ENCODE measurements at regions not wholly inside any gene's neighbourhood (a gene's known extent, or its start where the extent isn't known, plus 50 kb on each side); places are given as distances from the start of the nearest gene placed in this dataset.
"Not testable (repeated sequence)": the region's sequence is repeated elsewhere in the genome, so short reads cannot be mapped to it uniquely, and the experiment has no call there.

DNA sequence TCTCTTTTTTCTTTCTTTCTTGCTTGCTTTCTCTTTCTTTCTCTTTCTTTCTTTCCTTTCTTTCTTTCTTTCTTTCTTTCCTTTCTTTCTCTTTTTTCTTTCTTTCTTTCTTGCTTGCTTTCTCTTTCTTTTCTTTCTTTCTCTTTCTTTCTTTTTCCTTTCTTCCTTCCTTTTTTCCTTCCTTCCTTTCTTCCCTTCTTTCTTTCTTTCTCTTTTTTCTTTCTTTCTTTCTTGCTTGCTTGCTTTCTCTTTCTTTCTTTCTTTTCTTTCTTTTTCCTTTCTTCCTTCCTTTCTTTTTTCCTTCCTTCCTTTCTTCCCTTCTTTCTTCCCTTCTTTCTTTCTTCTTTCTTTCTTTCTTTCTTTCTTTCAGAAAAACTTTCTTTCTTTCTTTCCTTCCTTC, 108.1 kb upstream of the SHOX start:
- Mint-ChIP-seq H3K4me3 (no peak overlapping the region), H3K36me3 (no peaks in the 10 kb centered on the region), H3K4me1 (ENCODE audit: low read depth) (no peaks in the 10 kb centered on the region), H3K9me3 (peaks cover 24% of the 10 kb centered on the region), H3K27me3 (no peaks in the 10 kb centered on the region), H3K27ac (no peak overlapping the region)
- intact Hi-C loops (cut with micrococcal nuclease) = no loop called here
- ChIA-PET CTCF (no interaction called here), POLR2A (no interaction called here)
- DNase-seq = no peak

DNA sequence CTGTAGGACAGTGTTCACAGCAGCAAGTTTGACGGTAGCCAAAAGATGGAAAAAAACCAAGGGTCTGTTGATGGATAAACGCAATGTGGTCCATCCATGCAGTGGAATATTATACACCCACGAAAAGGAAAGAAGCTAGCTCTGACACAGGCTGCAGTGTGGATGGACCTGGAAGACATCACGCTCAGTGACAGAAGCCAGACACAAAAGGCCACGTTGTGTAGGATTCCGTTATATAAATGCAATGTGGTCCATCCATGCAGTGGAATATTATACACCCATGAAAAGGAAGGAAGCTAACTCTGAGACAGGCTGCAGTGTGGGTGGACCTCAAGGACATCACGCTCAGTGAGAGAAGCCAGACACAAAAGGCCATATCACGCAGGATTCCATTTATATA, 105.5 kb upstream of the SHOX start:
- no peaks in the 10 kb centered on the region for H3K36me3 Mint-ChIP-seq
- POLR2A ChIA-PET = no interaction called here
- no peaks in the 10 kb centered on the region for H3K4me1 Mint-ChIP-seq (ENCODE audit: low read depth)
- DNase-seq = no peak
- H3K4me3 Mint-ChIP-seq = no peak overlapping the region
- H3K9me3 Mint-ChIP-seq = peaks cover 32% of the 10 kb centered on the region
- no peak overlapping the region for H3K27ac Mint-ChIP-seq
- H3K27me3 Mint-ChIP-seq = no peaks in the 10 kb centered on the region
- CTCF ChIA-PET = no interaction called here
- intact Hi-C loops (cut with micrococcal nuclease) = no loop called here

DNA sequence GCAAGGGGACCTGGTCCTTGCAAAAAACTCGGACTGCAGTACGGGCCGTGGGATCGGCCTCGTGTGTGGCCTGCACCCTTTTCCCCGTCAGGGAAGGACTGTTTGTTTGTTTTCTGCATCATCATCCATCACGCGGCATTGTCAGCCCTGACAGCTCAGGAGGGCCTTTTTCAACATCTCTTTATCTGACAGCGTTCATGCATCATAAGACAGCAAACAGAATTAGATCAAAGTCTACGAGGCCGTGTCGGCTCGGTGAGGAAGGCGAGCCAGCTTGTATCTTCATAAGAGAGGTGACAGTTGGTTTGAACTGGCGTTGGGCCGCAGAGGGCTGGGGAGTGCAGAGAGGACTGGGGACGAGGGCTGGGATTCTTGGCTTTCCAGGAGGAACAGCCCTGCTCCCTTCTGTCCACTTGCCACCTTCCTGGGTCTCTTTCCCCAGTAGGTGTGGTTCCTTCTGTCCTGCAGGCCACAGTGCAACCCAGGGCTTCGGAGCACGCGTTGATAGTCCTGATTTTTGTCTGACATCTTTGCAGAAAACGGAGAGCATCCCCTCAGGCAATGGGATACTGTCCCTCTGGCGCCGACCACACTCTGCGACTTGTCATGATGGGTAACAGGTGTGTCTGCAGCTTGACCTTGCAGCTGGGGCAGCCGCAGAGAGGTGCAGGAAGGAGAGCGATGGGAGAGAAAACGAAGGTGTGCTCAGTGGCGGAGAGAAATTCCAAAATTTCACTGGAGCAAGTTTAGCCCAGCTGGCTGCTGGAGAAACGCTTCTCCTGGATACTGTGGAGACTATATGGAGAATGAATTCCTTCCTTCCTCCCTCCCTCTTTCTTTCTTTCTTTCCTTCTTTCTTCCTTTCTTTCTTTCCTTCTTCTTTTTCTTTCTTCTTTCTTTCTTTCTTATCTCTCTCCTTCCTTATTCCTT, 104.0 kb upstream of the SHOX start:
- no peaks in the 10 kb centered on the region for H3K4me1 Mint-ChIP-seq (ENCODE audit: low read depth)
- intact Hi-C loops (cut with micrococcal nuclease) = no loop called here
- peaks cover 33% of the 10 kb centered on the region for H3K9me3 Mint-ChIP-seq
- CTCF ChIA-PET = no interaction called here
- no peaks in the 10 kb centered on the region for H3K36me3 Mint-ChIP-seq
- H3K27me3 Mint-ChIP-seq = no peaks in the 10 kb centered on the region
- H3K4me3 Mint-ChIP-seq = no peak overlapping the region
- peak; percentile 9 for DNase-seq
- H3K27ac Mint-ChIP-seq = no peak overlapping the region
- POLR2A ChIA-PET = no interaction called here

DNA sequence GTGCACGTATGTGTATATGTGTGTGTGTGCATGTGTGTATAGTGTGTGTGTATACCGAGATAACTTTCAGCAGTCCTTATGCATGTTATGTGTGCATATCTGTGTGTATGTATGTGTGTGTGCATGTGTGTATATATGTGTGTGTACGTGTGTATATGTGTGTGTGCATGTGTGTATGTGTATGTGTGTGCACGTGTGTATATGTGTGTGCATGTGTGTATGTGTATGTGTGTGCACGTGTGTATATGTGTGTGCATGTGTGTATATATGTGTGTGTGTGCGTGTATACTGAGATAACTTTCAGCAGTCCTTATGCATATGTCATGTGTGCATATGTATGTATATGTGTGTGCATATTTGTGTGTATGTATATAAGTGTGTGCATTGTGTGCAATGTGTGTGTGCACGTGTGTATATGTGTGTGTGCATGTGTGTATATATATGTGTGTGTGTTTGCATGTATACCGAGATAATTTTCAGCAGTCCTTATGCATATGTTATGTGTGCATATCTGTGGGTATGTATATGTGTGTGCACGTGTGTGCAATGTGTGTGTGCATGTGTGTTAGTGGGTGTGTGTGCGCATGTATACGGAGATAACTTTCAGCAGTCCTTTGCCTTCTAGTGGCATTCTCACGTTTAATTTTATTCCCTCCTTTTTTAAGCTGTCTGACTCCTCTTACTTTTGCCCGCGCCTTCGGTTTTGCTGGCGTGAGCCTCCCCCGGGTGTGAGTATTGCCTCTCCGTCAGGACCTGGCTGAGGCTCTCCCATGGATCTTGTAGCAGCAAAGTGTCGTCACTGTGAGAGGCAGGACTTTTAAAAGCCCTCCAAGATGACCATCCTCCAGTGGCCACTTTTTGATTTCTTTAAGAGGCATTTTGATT, 99.6 kb upstream of the SHOX start:
- Mint-ChIP-seq H3K27ac (no peak overlapping the region), H3K4me3 (no peak overlapping the region), H3K9me3 (peaks cover 22% of the 10 kb centered on the region), H3K36me3 (no peaks in the 10 kb centered on the region), H3K27me3 (no peaks in the 10 kb centered on the region), H3K4me1 (ENCODE audit: low read depth) (no peaks in the 10 kb centered on the region)
- DNase-seq = no peak
- intact Hi-C loops (cut with micrococcal nuclease) = no loop called here
- ChIA-PET CTCF (no interaction called here), POLR2A (no interaction called here)

DNA sequence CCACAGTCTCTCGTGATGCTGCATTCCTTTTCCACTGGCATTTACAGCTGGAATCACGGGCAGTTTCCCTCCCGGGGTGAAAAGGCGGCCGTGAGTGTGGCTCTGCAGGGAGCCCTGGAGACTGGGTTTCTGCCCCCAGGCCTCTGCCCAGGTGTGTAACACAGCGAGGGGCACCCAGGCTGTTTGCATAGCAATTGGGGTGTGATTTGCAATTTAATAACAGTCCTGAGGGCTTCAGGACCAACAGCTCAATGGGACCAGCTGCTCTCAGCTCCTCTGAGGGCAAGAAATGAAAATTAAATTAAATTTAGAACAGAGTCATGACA, 99.0 kb upstream of the SHOX start:
- intact Hi-C loops (cut with micrococcal nuclease) = no loop called here
- H3K9me3 Mint-ChIP-seq = peaks cover 19% of the 10 kb centered on the region
- H3K36me3 Mint-ChIP-seq = no peaks in the 10 kb centered on the region
- ChIA-PET CTCF (no interaction called here), POLR2A (no interaction called here)
- DNase-seq = no peak
- H3K4me3 Mint-ChIP-seq = no peak overlapping the region
- no peak overlapping the region for H3K27ac Mint-ChIP-seq
- no peaks in the 10 kb centered on the region for H3K27me3 Mint-ChIP-seq
- no peaks in the 10 kb centered on the region for H3K4me1 Mint-ChIP-seq (ENCODE audit: low read depth)

DNA sequence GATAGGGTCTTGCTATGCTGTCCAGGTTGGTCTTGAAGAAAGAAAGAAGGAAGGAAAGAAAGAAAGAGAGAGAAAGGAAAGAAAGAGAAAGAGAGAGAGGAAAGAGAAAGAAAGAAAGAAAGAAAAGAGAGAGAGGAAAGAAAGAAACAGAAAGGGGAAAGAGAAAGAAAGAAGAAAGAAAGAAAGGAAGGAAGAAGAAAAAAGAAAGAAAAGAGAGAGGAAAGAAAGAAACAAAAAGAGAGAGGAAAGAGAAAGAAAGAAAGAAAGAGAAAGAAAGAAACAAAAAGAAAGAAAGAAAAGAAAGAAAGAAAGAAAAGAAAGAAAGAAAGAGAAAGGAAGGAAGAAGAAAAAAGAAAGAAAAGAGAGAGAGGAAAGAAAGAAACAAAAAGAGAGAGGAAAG, 95.8 kb upstream of the SHOX start:
- Mint-ChIP-seq H3K4me3 (no peak overlapping the region), H3K27ac (no peak overlapping the region), H3K4me1 (ENCODE audit: low read depth) (no peaks in the 10 kb centered on the region), H3K36me3 (no peaks in the 10 kb centered on the region), H3K27me3 (no peaks in the 10 kb centered on the region), H3K9me3 (peaks cover 18% of the 10 kb centered on the region)
- DNase-seq = no peak
- ChIA-PET CTCF (no interaction called here), POLR2A (no interaction called here)
- intact Hi-C loops (cut with micrococcal nuclease) = no loop called here

DNA sequence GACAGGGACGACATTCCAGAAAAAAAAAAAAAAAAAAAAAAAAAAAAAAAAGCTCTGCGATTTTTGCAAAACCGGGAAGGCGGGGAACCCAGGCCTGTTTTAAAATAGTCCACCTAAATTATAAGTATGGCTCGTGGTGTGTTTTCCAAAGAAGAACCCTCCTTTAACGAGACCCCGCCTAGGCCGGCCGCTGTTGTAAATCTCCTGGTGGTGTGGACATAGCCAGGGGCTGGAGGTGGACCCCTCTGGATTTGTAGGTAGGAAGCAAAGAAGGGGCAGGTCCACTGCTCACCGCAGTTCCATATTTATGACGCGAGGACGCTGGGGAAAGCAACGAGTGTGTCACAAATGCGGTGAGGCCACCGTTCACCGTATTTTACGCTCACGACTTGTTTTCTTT, 94.0 kb upstream of the SHOX start:
- CTCF ChIA-PET = no interaction called here
- intact Hi-C loops (cut with micrococcal nuclease) = no loop called here
- H3K27me3 Mint-ChIP-seq = no peaks in the 10 kb centered on the region

DNA sequence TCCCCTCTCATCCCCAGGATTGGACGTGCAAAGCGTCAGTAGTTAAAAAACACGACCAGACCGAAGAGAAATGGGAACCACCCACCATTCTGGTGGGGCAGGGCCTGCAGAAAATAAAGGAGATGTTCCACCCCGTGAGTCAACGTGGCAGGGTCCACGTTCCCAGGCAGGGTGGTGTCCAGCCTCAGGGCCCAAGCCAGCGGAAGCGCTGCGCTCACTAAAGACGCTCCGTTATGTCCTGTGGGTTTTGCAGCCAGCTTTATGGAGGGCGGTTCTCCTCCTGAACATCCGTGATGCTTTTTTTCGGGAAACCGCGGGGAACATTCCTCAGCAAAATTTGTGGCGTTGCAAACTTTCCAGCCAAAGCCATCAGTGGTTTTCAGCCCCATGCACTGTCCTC, 93.4 kb upstream of the SHOX start:
- ChIA-PET POLR2A (no interaction called here), CTCF (no interaction called here)
- Mint-ChIP-seq H3K27ac (no peak overlapping the region), H3K4me3 (no peak overlapping the region), H3K36me3 (no peaks in the 10 kb centered on the region), H3K27me3 (no peaks in the 10 kb centered on the region), H3K9me3 (peaks cover 17% of the 10 kb centered on the region), H3K4me1 (ENCODE audit: low read depth) (no peaks in the 10 kb centered on the region)
- intact Hi-C loops (cut with micrococcal nuclease) = no loop called here
- DNase-seq = no peak

More for the DNA sequence above, 94.0 kb upstream of the SHOX start:
- H3K36me3 Mint-ChIP-seq = no peaks in the 10 kb centered on the region
- DNase-seq = no peak
- H3K27ac Mint-ChIP-seq = no peak overlapping the region
- peaks cover 15% of the 10 kb centered on the region for H3K9me3 Mint-ChIP-seq
- POLR2A ChIA-PET = no interaction called here
- H3K4me3 Mint-ChIP-seq = no peak overlapping the region
- no peaks in the 10 kb centered on the region for H3K4me1 Mint-ChIP-seq (ENCODE audit: low read depth)

DNA sequence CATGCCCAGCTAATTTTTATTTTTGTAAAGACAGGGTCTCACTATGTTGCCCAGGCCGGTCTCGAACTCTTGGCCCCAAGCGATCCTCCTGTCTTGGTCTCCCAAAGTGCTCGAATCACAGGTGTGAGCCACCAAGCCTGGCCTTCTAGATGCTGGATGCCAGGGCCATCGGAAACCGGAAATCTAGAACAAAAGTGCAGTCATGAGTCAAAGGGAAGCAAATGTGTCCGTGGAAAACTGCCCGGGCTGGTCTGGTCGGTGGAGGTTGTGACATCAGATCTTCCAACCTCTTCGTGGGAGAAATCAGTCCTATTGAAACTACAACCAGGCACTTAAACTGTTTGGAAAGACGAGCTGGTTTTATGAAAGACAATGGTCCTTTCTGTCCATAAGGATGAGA, 92.3 kb upstream of the SHOX start:
- intact Hi-C loops (cut with micrococcal nuclease) = no loop called here
- Mint-ChIP-seq H3K27ac (no peak overlapping the region), H3K27me3 (no peaks in the 10 kb centered on the region), H3K36me3 (no peaks in the 10 kb centered on the region), H3K4me1 (ENCODE audit: low read depth) (no peaks in the 10 kb centered on the region), H3K4me3 (no peak overlapping the region), H3K9me3 (peaks cover 17% of the 10 kb centered on the region)
- ChIA-PET POLR2A (no interaction called here), CTCF (no interaction called here)
- no peak for DNase-seq

DNA sequence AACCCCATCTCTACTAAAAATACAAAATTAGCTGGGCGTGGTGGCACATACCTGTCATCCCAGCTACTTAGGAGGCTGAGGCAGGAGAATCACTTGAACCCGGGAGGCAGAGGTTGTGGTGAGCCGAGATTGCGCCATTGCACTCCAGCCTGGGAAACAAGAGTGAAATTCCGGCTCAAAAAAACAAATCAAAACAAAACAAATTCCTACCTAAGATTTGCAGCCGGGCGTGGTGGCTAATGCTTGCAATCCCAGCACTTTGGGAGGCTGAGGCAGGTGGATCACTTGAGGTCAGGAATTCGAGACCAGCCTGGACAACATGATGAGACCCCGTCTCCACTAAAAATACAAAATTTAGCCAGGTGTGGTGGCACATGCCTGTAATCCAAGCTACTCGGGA, 89.6 kb upstream of the SHOX start:
- H3K4me3 Mint-ChIP-seq; DNase-seq; intact Hi-C loops (cut with micrococcal nuclease); CTCF ChIA-PET; H3K27me3 Mint-ChIP-seq; POLR2A ChIA-PET; H3K4me1 Mint-ChIP-seq (ENCODE audit: low read depth); H3K27ac Mint-ChIP-seq; H3K36me3 Mint-ChIP-seq: not testable (repeated sequence)
- H3K9me3 Mint-ChIP-seq = peaks cover 18% of the 10 kb centered on the region

DNA sequence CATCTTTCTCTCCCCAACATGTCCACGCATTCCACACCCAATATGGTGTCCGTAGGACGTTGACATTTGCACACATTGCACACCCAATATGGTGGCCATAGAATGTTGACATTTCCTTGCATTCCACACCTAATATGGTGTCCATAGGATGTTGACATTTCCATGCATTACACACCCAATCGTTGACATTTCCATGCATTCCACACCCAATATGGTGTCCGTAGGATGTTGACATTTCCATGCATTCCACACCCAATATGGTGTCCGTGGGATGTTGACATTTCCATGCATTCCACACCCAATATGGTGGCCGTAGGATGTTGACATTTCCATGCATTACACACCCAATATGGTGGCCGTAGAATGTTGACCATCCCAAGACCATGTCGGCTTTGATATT, 88.4 kb upstream of the SHOX start:
- CTCF ChIA-PET = no interaction called here
- Mint-ChIP-seq H3K36me3 (no peaks in the 10 kb centered on the region), H3K27ac (no peak overlapping the region), H3K4me3 (no peak overlapping the region), H3K9me3 (peaks cover 21% of the 10 kb centered on the region), H3K27me3 (no peaks in the 10 kb centered on the region), H3K4me1 (ENCODE audit: low read depth) (no peaks in the 10 kb centered on the region)
- POLR2A ChIA-PET = no interaction called here
- DNase-seq = no peak
- intact Hi-C loops (cut with micrococcal nuclease) = no loop called here

DNA sequence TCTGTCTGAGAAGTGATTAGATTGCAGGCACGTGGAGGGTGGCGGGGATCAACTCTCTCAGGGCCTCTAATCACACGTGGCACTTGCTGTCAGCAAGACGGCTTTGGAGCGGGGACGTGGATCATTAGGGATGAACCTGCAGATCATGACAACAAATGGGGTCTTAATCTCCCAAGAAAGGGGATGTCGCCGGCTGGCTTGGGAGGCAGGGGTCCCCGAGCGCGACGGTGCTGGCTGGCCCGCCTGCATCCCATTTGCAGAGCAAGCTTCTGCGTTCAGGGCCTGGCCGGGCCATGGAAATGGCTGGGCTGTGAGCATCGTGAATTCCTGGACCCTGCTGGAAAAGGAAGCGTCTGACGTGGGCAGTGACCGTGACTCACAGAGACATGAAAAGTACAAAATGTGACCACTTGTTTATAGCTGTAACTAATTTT, 85.1 kb upstream of the SHOX start:
- no peaks in the 10 kb centered on the region for H3K27me3 Mint-ChIP-seq
- no peak overlapping the region for H3K27ac Mint-ChIP-seq
- DNase-seq = no peak
- H3K9me3 Mint-ChIP-seq = peaks cover 26% of the 10 kb centered on the region
- ChIA-PET CTCF (no interaction called here), POLR2A (no interaction called here)
- H3K4me1 Mint-ChIP-seq (ENCODE audit: low read depth) = no peaks in the 10 kb centered on the region
- intact Hi-C loops (cut with micrococcal nuclease) = no loop called here
- no peak overlapping the region for H3K4me3 Mint-ChIP-seq
- no peaks in the 10 kb centered on the region for H3K36me3 Mint-ChIP-seq

DNA sequence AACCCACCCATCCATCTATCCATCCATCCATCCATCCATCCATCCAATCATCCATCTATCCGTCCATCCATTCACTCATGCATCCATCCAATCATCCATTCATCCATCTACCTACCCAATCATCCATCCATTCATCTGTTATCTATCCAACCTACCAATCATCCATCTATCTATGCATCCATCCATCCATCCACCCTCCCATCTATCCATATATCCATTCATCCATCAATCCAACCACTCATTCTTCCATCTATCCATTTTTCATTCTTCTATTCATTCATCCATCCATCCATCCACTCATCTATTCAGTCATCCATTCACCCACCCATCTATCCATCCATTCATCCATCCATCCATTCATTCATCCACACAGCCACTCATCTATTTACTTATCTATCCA, 80.1 kb upstream of the SHOX start:
- intact Hi-C loops (cut with micrococcal nuclease) = no loop called here
- Mint-ChIP-seq H3K4me3 (no peak overlapping the region), H3K36me3 (no peaks in the 10 kb centered on the region), H3K9me3 (peaks cover 28% of the 10 kb centered on the region), H3K27me3 (no peaks in the 10 kb centered on the region), H3K4me1 (ENCODE audit: low read depth) (no peaks in the 10 kb centered on the region), H3K27ac (no peak overlapping the region)
- ChIA-PET CTCF (no interaction called here), POLR2A (no interaction called here)
- DNase-seq = no peak
